ACHN (cell line): ENCODE measurements at regions not wholly inside any gene's neighbourhood (a gene's known extent, or its start where the extent isn't known, plus 50 kb on each side); places are given as distances from the start of the nearest gene placed in this dataset.
"Not testable (repeated sequence)": the region's sequence is repeated elsewhere in the genome, so short reads cannot be mapped to it uniquely, and the experiment has no call there.

Experiments
- DNase-seq: peaks from one replicate; pipeline ENCODE4 v3.0.0-alpha.2; 2015
- in situ Hi-C: cut with HindIII; loops from 2 replicates; pipeline ENCODE4 v1.10.0; 2017; ENCODE audit warnings: low sequenced_read_pairs, low pct_ligation_motif_present, low pct_unique_long_range_greater_than_20kb

DNA sequence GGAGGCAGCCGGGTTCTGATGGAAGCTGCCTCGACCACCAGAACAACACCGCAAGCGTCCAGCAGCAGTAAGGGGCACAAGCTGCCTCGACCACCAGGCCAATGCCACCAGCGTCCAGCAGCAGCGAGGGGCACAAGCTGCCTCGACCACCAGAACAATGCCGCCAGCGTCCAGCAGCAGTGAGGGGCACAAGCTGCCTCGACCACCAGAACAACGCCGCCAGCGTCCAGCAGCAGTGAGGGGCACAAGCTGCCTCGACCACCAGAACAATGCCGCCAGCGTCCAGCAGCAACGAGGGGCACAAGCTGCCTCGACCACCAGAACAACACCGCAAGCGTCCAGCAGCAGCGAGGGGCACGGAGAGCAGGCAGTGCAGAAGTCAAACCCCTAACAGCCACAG lies 94.9 kb downstream of the TMEM18 start:
- DNase-seq = not testable (repeated sequence)

DNA sequence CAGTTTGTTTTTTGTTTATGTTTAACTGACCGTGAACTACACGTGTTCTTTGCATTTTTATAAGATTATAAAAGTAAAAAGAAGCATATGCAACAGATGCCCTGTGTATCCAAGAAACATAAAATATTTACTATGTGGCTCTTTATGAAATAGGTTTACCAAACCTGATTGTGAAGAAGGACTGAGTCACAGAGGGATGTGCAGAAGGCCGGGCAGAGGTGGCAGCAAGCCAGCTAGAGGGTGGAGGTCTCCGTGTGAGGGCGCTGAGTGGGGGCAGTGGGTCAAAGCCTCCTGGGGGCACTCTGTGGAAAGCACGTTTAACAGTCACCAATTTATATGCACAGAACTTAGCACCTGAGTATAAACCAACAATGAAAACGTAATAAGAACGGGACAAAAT lies 97.2 kb downstream of the TMEM18 start:
- in situ Hi-C loops = no loop called here
- DNase-seq = no peak

More for the DNA sequence above, 94.9 kb downstream of the TMEM18 start:
- in situ Hi-C loops = not testable (repeated sequence)

DNA sequence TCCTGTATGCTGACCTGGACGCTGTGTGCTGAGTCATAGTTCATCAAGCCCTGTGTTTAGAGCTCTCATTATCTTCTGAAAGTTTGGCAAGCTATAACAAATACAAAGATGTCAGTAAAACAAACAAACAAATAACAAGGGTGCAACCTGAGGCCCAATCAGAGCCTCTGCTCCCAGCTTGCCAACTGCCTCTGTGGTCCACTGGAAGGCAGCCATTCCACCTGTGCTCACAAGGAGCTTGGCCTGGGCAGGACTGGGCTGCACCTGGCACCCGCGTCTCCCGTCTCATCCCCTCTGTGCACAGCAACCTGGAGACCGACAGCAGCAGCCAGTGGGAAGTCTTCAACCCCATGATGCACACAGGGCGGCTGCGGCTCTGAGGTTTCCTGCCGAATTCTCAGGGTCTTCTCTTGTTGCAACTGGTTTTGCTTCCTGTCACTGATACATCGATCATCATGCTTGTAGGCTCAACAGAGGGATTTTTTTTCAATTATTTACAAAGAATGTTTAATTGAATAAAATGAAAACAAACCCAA lies 97.8 kb downstream of the TMEM18 start:
- in situ Hi-C loops = no loop called here
- DNase-seq = no peak

DNA sequence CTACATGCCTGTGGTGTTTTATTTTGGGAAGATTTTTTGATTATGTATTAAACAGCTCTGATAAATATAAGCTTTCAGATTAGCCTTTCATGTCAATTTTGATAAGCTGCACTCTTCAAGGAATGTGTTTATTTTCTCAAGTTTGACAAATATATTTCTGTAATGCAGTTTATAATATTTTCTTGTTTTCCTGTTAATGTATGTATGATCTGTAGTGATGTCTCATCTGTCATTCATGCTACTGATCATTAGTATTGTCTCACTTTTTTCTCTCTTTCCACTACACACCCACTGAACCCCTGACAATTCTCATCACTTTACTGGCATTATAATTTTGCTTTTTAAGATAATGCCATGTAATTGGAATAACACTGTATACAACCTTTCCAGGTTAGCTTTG lies 100.9 kb downstream of the TMEM18 start:
- in situ Hi-C loops = no loop called here

DNA sequence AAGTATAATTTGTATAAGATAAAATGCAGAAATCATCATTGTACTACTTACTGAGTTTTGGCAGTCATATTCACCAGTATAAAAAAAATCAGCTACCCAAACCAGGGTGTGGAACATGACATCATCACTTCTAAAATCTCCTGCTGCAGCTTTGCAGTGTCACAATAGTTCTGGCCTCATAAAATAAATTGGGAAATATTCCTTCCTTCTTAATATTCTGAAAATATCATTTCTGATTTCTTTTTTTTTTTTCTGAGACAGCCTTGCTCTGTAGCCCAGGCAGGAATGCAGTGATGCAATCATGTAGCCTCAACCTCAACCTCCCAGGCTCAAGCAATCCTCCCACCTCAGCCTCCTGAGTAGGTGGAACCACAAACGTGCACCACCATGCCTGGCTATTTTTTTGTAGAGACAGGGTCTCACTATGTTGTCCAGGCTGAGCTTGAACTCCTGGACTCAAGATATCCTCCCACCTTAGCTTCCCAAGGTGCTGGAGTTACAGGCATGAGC lies 101.4 kb downstream of the TMEM18 start:
- in situ Hi-C loops = no loop called here
- no peak for DNase-seq

More for the DNA sequence above, 100.9 kb downstream of the TMEM18 start:
- no peak for DNase-seq

DNA sequence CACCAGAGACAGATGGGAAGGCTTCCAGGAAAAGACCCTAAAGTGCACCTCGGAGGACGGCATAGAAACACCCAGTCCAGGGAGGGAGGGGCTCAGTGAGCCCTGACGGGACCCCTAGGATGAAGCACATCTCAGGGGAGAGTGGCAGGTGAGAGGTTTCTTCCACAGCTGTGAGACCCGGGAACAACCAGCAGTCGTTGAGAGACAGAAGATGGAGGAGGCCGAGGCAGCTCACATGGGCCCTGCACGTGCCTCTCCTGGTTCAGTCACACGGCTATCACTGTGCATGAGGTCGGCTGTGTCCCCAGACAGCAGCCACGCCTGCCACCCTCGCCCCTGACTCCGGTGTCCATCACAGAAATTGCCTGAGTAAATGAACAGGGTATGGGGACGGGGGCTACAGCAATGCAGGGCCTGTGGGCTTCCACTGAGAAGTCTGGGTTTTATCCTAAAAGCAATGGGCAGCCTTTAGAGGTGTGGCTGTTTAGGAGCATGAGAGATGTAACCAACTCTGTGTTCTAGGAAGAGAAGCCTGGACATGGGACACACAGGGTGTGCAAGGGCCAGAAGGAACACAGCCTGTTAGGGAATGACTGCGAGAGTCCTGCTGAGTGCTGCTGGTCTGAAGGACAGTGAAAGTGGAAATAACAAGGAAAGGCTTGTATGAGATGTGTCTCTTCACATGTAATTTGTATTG lies 102.0 kb downstream of the TMEM18 start:
- DNase-seq = no peak
- in situ Hi-C loops = no loop called here

DNA sequence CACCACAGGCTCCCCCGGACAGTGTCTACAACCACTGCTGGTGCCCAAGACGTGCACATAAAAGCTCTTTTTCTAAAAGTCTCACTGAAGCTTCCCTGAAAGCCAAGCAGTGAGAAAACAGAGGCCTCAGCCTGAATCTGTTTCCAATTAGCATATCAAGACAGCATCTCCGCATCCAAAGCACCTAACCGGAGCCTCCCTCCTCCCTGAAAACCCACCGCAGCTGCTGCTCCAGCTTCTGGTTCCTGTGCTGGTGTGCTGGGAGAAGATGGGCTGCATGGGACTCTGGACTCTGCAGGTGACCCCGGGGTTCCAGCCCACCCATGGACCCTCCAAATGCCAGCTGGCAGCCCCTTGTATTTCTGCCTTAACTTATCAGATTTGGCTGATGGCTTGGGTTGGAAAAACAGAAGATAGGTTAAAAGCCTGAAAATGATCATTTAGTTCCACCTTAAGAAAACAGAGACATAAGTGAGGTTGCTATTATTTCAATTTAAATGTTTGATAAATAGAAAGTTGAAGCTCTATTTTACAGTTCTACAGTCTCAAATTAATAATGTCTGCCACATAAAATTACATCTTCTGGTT lies 103.3 kb downstream of the TMEM18 start:
- in situ Hi-C loops = no loop called here

DNA sequence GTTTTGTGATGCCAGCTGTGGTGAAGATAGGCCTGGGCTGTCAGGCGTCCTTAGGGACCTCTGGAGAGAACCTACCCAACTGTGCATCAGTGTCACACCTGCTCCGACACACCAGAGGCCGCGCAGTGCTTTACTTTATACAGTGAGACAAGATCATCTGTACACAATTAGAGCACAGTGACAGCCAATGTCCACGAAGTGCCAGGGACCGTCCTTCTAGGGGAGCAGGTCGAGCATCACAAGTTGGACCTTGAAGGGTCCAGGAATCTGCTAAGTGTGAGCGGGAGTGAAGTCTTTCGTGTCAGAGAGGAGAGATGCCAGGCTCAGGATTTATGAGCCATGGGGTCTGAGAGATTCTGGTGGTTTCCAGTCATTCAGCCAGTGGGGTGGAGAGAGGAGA lies 104.2 kb downstream of the TMEM18 start:
- in situ Hi-C loops = no loop called here

More for the DNA sequence above, 103.3 kb downstream of the TMEM18 start:
- no peak for DNase-seq

DNA sequence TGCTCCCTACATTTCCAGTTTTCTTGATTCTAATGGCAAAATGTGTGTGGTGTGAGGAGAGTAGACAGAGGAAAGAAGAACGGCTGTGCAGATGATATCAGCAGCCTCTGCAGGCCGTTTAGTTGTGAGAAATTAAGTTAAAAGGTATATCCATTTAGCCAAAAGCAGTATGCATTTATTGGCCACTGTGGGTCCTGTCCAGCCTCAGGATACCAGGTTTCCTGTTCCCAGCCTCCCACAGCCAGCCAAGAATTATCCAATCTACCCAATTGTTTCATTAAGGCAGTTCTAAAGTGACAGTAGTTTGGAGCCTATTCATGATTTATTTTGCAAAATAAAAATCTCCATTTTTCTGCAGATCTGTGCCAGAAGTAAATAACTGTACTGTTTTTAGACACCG lies 107.5 kb downstream of the TMEM18 start:
- no peak for DNase-seq
- in situ Hi-C loops = no loop called here

More for the DNA sequence above, 104.2 kb downstream of the TMEM18 start:
- no peak for DNase-seq

DNA sequence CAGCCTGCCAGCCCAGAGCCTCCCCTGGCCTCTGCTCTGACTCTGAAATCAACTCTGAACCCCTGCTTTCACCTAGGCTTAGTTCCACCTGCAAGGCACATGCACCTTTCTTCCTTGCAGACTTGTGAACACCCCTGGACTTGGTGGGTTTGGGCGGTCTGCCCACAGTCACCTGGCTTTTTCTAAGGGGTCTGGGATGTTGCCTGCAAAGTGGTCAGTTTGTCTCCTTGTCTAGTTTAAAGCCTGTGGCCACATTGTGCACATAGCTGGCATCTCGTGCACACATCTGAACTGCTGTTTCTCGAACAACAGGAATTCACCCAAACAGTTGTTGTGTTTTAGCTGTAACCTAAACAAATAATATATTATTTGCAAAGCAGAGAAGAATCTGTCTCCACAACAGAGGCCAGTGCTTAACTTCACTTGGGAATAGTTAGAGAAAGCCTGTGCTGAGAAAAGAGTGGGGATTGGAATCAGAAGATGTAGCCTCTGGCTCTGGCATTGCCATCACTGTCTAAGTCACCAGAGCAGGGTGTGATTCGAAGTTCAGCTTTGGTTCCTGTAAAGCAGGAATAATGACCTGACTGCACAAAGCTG lies 108.5 kb downstream of the TMEM18 start:
- in situ Hi-C loops = no loop called here
- DNase-seq = no peak

DNA sequence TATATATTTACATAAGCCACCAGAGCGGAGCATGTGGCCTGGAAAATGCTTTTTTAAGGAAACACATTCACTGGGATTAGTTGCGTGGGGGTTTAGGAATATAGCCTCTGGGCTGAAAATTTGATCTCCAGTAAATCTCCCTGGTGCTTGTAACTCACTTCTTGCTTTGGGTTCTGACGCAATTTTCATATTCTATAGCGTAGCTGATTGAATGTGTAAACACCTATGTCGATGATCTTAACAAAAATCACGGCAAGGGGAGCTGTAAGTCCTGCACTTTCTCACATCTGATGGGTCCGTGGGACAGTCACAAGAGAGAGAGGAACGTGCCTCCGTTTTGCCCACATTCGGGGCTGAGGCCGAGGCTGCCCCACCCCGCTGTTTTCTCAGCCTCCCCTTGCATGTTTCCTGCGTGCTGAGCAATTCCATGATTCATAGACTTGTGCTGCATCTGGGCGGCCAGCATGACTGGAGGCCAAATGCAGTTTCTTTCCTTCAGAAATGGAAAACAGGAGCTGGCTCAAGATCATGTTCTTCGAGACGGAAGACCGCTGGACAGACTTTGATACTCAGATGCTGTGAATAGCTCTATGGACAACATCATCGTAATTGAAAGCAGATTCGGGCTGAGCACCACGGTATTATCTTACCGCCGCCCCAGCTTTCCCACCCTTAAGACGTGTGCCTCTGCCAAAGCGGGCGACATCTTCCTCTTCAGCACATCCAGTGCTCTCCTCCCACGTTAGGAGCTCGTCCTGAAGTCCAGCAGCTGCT lies 109.2 kb downstream of the TMEM18 start:
- peak; percentile 4 for DNase-seq

DNA sequence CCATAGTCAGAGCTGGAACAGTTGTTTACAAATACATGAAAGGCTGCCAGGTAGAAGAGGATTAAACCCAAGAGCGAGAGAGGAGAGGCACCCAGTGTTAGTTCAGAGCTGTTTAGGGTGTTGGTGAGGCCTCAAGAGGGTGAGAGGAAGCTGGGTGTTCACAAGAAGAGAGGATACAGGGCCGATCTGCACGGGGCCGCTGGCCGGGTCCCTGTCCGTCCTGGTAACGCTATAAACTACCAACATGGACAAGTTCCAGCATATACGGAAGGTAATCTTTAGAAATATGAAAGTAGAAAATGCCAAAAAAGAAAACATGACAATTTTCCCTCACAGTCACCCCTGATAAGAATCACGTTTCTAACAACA lies 109.7 kb downstream of the TMEM18 start:
- in situ Hi-C loops = no loop called here
- DNase-seq = no peak

More for the DNA sequence above, 109.2 kb downstream of the TMEM18 start:
- in situ Hi-C loops = no loop called here

DNA sequence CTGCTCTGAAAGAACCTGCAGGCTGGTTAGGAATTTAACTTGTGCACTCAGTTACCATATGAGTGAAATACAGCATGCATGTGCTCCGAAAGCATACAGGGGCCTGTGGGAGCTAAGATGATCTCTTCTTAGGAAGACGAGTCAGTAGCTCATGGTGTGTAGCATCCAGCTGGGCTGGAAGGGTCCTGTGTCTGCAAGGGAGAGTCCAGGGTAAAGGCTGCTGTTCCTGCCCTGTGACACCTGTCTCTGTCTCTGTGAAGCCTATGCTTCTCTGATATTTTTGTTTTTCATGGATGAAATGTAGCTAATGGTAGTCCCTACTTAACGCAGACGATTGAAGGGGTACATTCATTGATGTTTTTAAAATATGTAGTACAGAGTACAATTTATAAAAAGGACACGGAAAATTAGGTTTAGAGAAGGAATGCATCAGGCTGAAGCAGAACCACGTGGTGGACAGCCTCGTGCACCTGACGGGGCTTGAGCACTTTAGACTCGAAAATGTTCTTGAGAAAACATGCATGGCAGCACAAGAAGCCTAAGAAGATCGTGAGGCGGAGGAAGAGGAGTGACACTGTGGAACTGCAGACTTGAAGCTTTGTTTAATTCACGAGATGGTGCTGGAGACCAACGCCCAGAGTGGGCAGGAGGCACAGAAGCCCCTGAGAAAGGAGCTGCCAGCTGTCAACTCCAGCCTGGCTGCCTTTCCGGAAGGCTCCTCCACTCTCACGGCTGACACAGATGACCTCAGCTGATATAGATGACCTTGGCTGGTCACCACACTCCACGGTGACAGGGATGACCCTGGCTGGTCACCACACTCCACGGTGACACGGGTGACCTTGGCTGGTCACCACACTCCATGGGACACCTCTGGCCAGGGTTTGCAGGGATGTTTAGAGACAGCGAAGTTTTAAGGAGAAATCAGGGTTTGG lies 110.6 kb downstream of the TMEM18 start:
- DNase-seq = no peak
- in situ Hi-C loops = no loop called here

DNA sequence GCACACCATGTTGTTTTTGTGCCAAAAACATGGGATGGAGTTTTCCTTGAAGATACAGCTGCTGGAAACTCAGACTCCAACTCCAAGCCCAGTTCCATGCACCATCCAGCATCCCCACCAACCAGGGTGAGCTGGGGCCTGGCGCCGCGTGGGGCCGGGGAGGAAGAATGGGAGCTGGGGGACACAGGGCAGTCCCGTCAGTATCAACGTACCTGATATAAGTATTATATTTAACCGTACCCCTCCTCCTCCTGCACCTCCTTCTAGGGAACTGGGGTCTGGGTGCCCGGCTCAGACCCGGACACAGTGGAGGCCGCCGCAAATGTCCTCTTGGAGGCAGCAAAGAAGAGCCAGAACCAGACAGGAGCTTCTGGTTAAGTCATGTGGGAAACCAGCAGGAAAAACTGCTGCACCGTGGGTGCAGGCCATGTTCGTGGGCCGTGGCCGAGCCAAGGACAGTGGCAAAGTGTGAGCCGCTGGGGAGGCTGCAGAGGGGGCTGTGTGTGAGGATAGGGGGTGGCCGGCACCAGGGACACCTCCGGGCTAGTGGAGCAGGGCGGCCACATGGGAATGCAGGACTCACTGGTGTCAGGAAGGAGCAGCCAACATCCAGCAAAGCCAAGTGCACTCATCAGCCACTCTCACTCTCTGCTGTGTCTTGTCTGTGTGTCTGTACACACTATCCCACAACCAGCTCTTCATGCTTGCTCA lies 112.6 kb downstream of the TMEM18 start:
- in situ Hi-C loops = no loop called here
- no peak for DNase-seq

DNA sequence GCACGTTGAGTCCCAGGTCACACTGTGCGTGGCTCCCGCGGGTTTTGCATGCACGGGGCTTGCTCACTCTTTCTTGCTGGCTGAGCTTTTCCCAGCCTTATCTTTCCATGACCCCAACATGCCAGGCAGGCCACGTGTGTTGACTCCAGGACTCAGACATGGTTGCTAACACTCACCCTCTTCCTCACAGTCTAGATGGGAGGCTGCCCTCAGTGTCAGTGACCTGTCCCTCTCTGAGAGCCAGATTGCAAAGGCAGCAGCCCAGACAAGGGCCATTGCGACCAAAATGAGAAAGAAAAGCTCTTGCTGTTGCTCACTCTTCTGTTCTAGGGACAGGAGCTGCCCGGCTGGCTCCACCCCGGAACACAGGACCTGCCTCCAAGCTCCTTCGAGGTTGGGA lies 113.7 kb downstream of the TMEM18 start:
- no peak for DNase-seq
- in situ Hi-C loops = no loop called here

DNA sequence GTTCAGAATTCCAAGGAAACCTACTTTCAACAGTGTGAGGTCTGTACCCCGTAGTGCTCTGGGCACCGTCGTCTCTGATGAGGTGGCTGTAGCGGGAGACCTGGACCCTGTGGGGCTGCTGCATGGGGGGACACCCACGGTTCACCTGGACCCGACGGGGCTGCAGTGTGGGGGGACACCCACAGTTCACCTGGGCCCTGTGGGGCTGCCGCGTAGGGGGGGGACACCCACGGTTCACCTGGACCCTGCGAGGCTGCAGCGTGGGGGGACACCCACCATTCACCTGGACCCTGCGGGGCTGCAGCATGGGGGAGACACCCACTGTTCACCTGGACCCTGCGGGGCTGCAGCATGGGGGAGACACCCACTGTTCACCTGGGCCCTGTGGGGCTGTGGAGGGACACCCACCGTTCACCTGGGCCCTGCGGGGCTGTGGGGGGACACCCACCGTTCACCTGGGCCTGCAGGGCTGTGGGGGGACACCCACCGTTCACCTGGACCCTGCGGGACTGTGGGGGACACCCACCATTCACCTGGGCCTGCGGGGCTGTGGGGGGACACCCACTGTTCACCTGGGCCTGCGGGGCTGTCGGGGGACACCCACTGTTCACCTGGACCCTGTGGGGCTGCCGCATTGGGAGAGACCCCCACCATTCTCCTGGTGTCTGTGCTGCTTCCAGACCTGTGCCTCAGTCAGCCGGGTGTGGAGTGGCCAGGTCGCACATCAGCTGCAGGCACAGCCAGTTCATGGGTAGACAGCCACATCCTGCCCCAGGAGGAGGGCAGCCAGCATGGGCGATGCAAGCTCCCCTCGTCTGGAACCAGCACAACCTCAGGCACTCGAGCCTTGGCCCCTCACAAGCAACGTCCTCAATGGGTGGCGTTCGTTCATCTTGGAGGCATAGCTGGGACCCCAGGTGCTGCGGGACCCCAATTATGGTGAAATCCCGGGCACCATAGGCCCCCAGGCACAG lies 114.5 kb downstream of the TMEM18 start:
- in situ Hi-C loops = no loop called here
- DNase-seq = no peak
